ENCODE measurements at regions not wholly inside any gene's neighbourhood (a gene's known extent, or its start where the extent isn't known, plus 50 kb on each side); places are given as distances from the start of the nearest gene placed in this dataset.

DNA sequence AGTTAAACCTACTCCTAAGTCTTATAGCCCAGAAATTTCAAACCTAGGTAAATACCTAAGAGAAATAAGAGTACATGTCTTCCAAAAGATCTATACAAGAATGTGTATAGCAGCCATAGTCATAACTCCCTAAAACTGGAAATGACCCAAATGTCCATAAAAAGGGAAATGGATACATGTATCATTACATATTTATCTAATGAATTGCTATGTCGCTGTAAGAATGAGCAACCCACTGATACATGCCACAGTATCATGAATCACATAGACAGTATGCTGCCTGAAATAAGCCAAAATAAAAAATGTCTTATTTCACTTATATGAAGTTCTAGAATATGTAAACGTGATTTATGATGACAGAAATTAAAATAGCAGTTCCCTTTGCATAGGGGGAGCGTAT, 679.5 kb downstream of the MAFB start:
- TF ChIP-seq, protein P1, sequence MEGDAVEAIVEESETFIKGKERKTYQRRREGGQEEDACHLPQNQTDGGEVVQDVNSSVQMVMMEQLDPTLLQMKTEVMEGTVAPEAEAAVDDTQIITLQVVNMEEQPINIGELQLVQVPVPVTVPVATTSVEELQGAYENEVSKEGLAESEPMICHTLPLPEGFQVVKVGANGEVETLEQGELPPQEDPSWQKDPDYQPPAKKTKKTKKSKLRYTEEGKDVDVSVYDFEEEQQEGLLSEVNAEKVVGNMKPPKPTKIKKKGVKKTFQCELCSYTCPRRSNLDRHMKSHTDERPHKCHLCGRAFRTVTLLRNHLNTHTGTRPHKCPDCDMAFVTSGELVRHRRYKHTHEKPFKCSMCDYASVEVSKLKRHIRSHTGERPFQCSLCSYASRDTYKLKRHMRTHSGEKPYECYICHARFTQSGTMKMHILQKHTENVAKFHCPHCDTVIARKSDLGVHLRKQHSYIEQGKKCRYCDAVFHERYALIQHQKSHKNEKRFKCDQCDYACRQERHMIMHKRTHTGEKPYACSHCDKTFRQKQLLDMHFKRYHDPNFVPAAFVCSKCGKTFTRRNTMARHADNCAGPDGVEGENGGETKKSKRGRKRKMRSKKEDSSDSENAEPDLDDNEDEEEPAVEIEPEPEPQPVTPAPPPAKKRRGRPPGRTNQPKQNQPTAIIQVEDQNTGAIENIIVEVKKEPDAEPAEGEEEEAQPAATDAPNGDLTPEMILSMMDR (conservative IDR thresholded peaks at IDR 0.05 in 1 of 2, IDR thresholded peaks at IDR 0.05 in 1 of 2; ENCODE audit: extremely low read depth in 1 of 2, insufficient read depth in 1 of 2, low read depth in 1 of 2, low read length in 2 of 2): no peak
- no peak for TF ChIP-seq EZH2 (IDR thresholded peaks at IDR 0.05; ENCODE audit: borderline replicate concordance, low read length)
